ENCODE measurements at regions not wholly inside any gene's neighbourhood (a gene's known extent, or its start where the extent isn't known, plus 50 kb on each side); places are given as distances from the start of the nearest gene placed in this dataset.
"Not testable (repeated sequence)": the region's sequence is repeated elsewhere in the genome, so short reads cannot be mapped to it uniquely, and the experiment has no call there.

- DNase-seq (ENCODE audit: low read depth, low spot score), result no peak
These were observed 112.6 kb upstream of the NDUFV2 start for GRCh38 chr18:8989855-8990254.

DNA sequence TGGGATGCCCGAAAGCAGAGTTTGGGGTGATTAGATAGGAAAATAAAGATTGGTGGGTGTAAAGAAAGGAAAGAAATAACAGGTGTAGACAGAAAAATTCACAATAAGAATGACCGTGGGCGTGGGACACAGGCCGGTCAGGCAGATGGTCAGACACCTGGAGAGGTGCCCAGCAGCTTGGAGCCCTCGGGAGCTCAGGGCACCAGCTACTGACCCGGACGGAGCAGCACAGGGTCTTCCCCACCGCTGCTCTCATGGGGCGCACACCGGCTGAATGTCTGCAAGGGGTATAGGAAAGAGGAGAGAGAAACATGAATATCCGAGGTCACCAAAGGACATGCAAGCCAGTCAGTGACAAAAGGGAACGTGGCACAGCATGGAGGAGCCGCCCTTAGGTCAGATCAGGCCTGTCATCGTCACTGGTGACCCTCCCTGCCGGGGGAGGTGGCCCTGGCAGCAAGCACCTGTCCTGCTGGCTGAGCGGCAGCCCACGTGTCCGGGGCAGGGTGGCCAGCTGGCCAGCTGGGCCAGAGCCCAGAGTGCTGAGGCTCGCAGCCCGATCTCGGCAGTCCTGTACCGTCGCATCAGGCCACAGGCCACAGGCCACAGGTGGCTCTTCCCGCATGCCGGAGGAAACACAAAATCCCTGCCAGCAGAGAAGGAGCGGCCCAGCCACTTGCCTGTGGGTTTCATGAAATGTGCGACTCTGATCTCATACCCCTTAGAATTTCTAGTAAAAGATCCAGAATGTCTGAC is 112.0 kb upstream of the NDUFV2 start:
- no peak for DNase-seq (ENCODE audit: low read depth, low spot score)

- no peak for DNase-seq (ENCODE audit: low read depth, low spot score)
These were observed 111.3 kb upstream of the NDUFV2 start for GRCh38 chr18:8991155-8991554.

DNA sequence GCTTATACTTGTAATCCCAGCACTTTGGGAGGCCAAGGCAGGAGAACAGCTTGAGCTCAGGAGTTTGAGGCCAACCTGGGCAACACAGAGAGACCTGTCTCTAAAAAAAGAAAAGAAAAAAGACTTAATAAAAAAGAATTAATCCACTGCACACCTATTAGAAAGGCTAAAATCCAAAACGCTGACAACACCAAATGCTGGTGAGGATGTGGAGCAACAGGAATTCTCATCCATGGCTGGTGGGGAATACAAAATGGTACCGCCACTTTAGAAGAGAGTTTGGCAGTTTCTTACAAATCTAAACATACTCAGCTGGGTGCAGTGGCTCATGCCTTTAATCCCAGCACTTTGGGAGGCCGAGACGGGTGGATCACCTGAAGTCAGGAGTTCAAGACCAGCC is 110.0 kb upstream of the NDUFV2 start:
- not testable (repeated sequence) for DNase-seq (ENCODE audit: low read depth, low spot score)

GRCh38 chr18:8994603-8995002 is 107.9 kb upstream of the NDUFV2 start:
- no peak for DNase-seq (ENCODE audit: low read depth, low spot score)

DNA sequence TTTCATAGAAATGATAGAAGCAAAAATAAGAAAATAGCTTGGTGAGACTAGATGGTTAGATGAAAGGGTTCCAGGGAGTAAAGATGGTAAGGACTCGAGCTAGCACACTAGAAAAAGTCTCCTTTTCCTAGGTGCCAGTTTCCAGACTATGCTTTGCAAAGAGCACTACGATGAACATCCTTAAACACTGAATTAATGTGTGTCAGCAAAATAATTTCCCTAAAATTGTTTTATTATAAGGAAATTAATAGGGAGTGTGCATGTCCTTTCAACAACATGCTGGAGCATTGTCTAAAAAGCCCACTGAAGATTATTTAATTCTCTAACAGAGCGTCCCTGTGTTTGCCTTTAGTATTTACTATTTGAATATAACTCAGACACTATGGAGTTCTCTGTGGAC is 107.4 kb upstream of the NDUFV2 start:
- no peak for DNase-seq (ENCODE audit: low read depth, low spot score)

GRCh38 chr18:8996771-8997432 is 105.6 kb upstream of the NDUFV2 start:
- DNase-seq (ENCODE audit: low read depth, low spot score), result no peak

DNA sequence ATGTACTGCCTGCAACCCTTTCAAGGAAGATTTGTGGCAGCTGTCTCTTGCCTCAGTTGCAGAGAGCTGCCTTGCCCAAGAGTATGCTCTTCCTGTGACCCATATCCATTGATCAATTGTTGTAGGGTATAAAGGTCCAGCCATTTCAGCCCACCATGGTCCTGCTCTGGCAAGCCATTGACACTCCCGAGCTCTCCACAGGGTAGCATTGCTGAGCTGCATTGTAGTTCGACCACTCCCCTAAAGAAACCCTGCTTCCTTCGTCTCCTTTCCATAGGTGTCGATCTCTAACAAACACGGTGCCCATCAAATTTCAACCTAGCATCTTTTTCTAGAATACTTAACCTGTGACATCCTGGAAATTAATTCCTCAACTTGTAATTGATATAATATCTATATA is 104.9 kb upstream of the NDUFV2 start:
- no peak for DNase-seq (ENCODE audit: low read depth, low spot score)

DNA sequence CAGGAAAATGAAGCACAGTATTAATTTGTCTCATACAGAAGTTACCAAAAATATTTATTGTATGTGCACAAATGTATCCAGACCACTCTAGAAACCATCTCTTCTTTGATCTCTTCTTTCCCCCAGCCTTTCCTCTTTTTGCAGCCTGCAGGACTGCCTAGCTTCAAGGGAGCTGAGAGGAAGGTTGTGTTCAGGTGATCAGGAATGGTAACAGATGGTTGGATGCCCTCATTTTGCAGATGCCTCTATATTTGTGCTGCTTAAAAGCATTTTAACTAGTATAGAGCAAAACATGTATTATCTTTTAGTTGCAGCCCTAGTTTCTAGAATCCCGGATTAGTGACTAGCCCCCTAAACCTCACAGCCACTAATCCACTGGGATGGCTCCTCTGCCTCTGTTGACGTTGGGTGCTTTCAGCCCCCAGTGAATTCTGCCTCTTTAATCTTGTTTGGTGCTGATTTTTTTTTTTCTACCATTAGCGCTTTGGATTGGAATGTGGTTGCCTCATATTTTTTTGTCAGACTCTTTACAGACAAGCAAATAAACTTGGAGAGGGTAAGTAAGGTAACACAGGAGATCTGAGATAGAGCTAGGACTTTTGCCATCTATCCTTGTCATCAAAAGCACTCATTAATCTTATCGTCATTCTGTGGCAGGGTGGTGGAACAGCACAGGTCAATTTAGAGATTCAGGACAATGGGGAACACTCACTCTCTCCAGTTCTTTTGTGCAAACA is 103.8 kb upstream of the NDUFV2 start:
- no peak for DNase-seq (ENCODE audit: low read depth, low spot score)

- no peak for DNase-seq (ENCODE audit: low read depth, low spot score)
These were observed 102.6 kb upstream of the NDUFV2 start for GRCh38 chr18:8999872-9000271.

- no peak for DNase-seq (ENCODE audit: low read depth, low spot score)
These were observed 101.8 kb upstream of the NDUFV2 start for GRCh38 chr18:9000733-9001132.

GRCh38 chr18:9001209-9001608 is 101.3 kb upstream of the NDUFV2 start:
- DNase-seq (ENCODE audit: low read depth, low spot score), result no peak

- DNase-seq (ENCODE audit: low read depth, low spot score), result no peak
These were observed 98.9 kb upstream of the NDUFV2 start for GRCh38 chr18:9003406-9004100.

DNA sequence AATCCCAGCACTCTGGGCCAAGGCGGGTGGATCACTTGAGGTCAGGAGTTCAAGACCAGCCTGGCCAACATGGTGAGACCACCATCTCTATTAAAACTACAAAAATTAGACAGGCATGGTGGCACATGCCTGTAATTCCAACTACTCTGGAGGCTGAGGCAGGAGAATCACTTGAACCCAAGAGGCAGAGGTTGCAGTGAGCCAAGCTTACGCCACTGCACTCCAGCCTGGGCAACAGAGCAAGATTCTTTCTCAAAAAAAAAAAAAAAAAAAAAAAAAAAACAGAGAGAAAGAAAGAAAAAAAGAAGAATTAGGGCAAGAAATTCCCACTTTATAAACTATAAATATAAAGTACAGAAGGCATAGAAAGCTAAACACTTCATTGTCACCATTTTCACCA is 98.2 kb upstream of the NDUFV2 start:
- not testable (repeated sequence) for DNase-seq (ENCODE audit: low read depth, low spot score)

DNA sequence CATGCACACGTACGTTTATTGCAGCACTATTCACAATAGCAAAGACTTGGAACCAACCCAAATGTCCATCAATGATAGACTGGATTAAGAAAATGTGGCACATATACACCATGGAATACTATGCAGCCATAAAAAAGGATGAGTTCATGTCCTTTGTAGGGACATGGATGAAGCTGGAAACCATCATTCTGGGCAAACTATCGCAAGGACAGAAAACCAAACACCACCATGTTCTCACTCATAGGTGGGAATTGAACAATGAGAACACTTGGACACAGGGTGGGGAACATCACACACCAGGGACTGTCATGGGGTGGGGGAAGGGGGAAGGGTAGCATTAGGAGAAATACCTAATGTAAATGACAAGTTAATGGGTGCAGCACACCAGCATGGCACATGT is 94.8 kb upstream of the NDUFV2 start:
- not testable (repeated sequence) for DNase-seq (ENCODE audit: low read depth, low spot score)

DNA sequence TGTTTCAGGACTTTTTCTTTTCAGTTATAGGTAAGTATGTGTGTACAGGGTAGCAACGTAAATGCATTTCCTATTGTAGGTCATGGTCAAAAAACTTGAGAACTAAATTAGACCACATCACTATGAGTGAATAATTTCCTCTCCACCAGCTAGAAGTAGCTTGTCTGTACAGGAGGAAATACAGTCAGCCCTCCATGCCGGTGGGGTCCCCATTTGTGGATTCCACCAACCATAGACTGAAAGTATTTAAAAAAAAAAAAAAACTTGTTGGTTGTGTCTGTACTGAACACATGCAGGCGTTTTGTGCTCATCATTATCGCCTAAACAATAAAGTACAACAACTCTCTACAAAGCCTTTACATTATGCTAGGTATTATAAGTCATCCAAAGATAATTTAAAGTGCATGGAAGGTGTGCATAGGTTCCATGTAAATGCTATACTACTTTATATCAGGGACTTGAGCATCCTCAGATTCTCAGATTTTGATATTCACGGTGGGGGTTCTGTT is 94.2 kb upstream of the NDUFV2 start:
- DNase-seq (ENCODE audit: low read depth, low spot score), result no peak

DNA sequence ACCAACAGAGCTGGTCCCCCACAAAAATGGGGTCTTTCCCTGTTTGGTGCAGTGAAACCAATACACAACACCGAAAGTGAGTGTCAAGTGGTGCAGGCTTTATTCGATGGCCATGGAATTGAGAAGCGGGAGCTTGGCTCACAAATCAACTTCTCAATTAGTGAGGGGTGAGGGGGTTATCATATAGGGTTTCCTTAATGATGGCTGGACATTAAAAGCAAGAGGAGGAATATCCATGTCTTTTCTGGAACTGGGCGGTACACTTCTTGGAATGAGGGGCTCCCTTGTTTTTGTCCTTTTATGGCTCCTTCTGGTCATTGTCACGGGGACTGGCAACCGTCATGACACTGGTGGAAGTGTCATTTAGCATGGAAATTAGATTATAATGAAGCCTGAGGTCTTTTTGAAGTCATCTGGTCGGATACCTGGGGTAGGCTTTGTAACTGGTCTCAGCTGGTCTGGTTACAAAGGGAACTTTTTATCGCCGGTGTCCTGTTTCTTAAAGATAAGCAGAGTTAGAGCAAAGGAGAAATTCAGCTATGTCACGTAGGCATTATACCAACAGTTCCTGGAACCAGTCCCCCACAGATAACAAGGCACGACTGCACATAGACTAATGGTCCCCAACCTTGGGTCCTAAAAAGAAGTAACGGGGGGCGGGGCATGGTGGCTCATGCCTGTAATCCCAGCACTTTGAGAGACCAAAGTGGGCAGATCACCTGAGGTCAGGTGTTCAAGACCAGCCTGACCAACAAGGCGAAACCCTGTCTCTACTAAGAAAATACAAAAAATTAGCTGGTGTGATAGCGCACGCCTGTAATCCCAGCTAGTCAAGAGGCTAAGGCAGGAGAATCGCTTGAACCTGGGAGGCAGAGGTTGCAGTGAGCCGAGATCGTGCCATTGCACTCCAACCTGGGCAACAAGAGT is 93.5 kb upstream of the NDUFV2 start:
- no peak for DNase-seq (ENCODE audit: low read depth, low spot score)

- DNase-seq (ENCODE audit: low read depth, low spot score), result no peak
These were observed 92.6 kb upstream of the NDUFV2 start for GRCh38 chr18:9009703-9010488.

DNA sequence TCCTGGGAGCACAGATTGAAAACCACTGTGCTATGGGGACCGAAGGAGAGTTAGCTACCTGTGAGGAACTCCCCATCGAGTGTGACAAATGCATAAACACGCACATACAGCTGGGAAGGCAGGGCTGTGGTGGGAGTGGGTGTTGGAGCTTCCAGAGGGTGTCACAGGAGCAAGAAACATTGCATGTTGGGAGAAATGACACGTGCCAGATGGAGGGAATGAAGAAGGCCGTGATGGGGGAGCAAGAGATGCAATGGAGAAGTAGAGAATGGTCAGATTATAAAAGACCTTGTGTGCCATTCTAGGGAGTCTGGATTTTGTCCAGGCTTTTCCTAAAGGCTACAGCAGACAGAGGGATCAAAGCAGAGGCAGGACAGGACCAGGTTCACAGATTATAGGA is 91.1 kb upstream of the NDUFV2 start:
- DNase-seq (ENCODE audit: low read depth, low spot score), result no peak

- DNase-seq (ENCODE audit: low read depth, low spot score), result no peak
These were observed 88.5 kb upstream of the NDUFV2 start for GRCh38 chr18:9013926-9014373.

All from activated naive CD8-positive, alpha-beta T cell treated with anti-CD3 and anti-CD28 coated beads, Interleukin-2, amount 50 U/mL, for 16 hours (primary cell).